GM18498 (cell line): ENCODE measurements at regions not wholly inside any gene's neighbourhood (a gene's known extent, or its start where the extent isn't known, plus 50 kb on each side); places are given as distances from the start of the nearest gene placed in this dataset.

Source experiments
- ATAC-seq: cut with Tn5 transposase; IDR thresholded peaks from one replicate; pipeline ENCODE4 v1.9.1; 2021; ENCODE audit warnings: mild to moderate bottlenecking, moderate library complexity; ENCODE audit not compliant: unreplicated experiment

DNA sequence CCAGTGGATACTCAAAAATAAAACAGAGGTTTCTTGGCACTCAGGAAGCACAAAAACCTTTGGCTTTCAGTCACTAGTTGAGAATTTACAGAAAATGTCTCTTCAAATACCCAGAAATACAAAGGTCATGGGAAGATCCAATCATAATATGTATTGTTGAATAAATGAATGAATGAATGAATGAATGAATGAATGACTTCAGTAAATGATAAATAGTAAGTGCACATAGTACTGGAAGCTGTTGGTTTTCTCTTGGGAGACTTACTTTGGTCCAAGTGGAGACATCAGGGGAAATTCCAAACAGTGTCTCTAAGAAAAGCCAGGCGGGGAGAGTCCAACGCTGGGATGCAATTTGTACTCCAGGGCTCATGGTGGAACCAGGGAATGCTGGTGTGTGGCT, 261.3 kb upstream of the KLHL29 start:
- no peak for ATAC-seq

DNA sequence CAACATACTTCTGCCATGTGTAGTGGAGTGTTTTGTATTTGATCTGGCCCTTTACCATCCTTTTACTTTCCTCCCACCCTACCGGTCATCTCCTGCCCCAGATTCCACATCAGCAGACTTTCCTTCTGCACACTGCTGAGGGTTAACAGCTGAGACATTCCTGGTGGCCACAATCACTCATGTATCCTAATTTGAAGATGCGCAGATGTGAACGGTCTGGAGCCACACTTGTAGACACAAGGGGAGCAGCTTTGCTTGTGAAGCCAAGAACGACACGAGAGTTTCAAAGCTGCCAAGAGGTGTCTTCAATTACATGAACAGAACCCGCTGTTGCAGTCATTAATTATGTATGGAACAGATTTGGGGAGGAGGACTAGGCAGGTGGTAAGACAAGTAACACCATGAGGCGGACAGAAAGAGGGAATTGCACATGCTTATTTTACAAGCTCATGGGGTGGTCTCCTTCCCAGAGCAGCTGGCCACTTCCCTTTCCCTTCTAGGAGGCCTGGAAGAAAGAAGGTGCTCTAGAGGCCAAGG, 260.7 kb upstream of the KLHL29 start:
- ATAC-seq, result no peak

DNA sequence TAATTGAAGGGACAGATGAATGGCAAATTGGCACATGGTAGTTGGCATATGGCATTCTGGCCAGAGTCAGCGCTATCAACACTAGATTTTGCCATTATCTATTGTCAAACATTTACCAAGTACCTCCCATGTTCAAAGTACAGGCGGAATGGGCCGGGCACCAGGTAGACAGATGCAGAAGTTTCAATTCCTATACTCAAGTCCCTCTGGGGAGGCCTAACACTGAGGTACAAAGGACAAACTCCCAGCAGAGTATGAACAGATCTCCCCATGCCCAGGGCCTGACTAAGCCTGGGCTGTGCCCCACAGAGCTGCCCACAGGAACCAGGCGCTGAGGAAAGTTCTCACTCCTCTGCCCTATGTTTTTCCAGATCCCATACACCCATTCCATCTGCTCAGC, 257.5 kb upstream of the KLHL29 start:
- ATAC-seq, result no peak

DNA sequence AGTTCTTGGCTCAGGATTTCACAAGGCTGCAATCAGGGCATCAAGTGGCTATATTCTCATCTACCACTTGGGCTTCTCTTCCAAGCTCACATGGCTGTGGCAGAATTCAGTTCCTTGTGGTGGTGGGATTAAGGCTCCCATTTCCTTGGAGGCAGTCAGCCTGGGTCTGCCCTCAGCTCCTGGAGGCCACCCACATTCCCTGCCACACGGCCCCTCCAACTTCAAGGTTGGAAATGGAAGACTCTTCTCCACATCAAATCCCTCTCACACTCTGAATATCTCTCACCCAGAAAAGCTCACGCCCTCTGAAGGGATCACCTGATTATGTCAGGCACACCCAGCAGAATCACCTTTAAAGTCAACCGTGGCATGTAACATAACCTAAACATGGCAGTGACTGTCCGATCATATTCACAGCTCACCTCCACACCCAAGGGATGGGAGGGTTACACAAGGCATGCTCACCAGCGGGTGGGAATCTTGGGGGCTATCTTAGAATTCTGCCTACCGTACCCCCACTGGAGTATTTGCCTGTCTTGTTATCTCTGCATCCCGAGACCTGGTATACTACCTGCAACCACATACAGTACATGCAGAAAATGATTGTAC, 256.2 kb upstream of the KLHL29 start:
- no peak for ATAC-seq

DNA sequence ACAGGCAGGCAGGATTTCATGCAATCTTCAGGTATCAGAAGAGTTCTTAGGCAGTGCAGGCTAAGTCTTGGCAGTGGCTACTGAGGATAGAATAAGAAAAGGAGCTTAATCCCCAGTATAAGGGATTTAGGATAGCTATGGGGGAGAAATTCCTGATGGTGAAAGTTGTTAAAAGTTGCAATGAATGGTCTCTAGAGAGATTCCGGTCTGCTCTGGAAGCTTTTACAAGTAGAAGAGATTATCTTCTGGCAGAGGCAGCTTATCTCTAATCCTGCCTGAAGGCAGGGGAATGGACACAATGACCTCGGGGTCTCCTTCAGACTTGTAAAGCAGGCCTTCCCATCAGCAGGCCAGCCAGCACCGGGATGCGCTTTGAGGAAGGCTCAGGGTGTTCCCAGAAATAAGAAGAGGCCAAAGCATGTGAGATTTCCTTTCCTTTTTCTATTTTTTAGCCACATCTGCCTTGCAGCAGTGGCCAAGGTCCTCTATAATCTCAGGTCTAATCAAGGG, 253.9 kb upstream of the KLHL29 start:
- no peak for ATAC-seq

DNA sequence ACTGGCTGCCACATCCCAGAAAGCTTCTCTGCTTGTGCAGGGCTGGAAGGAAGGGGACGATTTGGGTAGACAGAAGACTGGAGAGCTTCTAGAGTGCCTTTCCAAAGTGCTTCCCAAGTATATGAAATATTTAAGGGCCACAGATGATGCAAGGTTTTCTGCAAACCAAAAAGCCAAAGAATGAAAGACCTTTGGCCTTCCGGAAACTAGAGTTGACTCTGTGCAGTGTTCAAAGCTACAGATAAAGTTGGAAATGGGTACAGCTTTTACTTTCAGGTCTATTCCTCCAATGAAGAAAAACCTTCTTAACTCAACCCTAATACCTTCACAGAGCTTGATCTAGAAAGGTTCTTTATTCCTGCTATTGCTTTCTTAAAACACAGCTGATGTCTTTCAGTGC, 253.0 kb upstream of the KLHL29 start:
- ATAC-seq, result no peak

DNA sequence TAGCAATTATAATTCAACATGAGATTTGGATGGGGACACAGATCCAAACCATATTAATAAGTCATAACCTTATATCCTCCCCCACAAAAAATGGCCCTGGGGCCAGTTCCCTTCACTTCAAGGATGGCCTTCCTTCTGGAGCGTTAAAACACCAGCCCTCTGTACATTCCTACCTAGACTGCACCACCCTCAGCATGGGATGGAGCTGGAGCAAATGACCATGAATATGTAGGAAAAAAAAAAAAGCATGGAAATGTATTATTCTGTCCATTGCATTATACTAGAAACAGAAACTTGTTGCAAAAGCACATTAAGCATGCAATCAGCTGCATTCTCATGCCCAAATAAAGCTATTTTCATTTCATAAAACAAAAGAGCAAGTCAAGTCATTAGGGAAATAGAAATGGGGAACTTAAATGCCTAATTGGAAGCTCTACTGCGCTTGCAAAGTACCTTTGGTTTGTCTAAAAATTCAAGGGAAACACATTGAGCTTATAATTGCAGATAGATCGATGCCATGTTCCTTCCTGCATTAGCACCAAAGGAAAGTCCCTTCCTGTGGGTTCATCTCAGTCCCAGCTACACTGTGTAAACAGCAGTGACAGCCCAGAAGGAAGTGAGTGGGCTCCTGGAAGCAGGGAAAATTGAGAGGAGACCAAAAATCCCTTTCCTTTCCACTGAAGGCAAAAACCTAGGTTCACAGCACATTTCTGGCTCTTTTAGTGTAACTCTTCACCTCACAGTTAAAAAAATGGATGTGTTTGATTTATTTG, 252.0 kb upstream of the KLHL29 start:
- ATAC-seq, result no peak

DNA sequence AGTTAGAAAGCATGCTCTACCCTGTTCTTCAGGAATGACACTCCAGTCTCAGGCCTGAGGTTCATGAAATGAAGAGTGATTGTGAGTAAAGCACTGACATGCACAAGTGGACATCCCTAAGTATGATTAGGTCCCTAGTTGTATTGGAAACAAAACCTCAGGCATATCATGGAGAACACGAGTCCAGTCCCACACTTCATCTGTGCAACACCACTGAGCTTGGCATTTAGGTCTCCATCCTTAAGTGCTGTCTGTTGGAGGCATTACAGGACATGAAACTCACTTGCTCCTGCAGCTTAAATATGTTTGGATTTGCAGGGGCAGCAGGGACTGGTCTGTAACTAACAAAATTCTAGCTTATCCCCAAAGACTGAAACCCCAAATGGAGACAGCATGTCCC, 250.3 kb upstream of the KLHL29 start:
- ATAC-seq, result no peak

DNA sequence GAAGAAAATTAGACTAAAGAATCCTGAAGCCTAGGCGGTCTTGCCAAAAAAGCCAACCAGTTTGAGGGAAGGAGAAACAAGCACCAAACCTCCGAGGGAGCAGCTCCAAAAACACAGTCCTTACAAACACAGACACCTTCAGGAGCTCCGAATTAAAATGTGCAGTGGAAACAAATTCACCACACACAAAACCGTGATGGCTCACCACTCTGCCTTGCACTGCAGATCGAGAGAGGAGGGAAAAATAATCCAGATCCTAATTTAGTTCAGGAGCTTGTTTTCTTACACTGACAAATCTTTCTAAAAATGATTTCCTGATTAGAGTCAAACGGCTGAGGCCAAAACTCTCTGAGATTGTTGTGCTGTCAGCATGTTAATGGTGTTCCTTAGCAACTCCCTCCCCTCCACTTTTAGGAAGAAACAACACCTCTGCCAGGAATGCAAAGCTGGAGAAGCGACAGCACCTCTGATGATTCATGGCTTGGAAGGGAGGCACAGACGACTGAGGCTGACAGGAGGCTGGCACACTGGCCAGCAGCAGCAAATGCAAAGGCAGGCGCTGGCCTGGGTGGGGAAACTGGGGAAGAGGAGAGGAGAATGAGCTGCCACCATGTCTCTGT, 249.4 kb upstream of the KLHL29 start:
- no peak for ATAC-seq

DNA sequence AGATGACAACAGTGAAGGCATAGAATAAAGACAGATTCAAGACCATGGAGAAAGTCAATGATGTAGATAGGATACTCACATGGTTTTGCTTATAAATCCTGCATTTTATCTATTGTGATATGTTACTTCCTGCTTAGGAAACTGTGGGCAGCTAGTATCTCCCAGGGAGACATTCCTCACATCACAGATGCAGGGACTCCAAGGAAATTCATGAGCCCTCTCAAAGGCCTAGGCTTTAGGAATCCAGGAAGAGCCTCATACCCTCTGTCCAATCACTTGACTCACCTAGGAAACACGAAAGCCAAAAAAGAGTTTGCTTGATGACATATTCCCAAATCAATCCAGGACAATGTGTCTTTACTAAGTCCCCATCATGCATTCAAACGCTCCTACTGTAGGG, 247.8 kb upstream of the KLHL29 start:
- no peak for ATAC-seq

DNA sequence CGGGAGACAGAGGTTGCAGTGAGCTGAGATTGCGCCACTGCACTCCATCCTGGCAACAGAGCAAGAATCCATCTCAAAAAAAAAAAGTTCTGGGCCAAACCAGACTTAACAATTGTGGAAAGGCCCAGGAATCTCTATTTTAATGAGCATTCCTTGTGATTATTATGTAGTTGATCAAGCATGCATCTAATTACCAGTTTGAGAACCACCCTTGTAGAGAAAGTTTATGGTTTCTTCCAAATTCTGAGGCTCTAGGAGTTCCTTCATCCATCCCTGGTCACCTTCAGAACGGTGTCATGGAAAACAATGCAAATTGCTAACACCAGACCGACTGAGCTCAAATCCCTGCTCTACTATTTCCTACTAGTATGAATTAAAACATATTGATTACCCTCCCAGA, 246.3 kb upstream of the KLHL29 start:
- no peak for ATAC-seq

DNA sequence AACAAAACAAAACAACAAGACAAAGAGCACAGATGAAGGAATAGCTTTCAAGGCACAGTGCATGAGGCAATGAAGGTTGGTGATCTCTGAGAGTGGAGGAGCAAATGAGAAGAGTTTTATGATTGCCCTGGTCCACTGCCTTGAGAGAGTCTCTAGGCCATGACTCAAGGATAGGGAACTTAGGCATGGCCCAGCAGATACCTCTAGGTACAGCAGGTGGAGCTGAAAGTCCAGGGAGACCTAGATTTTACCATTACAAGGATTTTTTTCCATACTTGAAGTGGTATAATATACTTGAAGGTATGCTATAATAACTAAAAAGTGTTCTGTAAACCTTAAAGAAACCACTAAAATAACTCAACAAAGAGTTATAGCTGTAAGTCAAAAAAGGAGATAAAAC, 239.5 kb upstream of the KLHL29 start:
- no peak for ATAC-seq

DNA sequence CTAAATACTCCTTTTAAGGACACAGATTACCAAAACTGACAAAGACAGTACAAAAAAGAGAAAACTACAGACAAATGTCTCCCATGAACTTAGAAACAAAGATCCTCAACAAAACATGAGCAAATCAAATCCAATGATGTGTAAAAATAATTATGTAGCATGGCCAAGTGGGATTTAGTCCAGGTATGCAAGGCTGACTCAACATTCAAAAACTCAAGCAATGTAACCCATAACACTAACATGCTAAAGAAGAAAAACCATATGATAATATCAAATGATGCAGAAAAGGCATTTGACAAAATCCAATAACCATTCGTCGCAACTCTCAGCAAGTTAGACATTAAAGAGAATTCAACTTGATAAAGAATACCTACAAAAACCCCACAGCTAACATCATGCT, 239.0 kb upstream of the KLHL29 start:
- ATAC-seq, result no peak

DNA sequence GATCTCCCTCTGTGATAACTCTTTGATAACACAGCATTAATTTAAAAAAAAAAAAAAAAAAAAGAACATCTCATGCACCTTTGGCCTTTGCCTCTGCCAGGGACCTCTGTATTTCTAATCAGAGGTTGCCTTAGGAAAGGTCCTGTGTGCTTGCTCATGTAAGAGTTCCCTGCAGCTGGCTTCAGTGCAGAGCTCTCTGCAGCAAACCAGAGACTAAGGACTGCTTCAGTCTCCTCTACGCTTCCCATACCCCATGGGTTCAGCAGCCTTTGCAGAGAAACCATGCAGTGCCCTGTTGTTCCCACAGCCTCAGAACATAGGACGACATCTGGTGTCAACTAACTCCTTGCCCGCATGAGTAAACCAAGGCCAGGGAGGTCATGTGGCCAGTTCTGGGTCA, 236.6 kb upstream of the KLHL29 start:
- no peak for ATAC-seq

DNA sequence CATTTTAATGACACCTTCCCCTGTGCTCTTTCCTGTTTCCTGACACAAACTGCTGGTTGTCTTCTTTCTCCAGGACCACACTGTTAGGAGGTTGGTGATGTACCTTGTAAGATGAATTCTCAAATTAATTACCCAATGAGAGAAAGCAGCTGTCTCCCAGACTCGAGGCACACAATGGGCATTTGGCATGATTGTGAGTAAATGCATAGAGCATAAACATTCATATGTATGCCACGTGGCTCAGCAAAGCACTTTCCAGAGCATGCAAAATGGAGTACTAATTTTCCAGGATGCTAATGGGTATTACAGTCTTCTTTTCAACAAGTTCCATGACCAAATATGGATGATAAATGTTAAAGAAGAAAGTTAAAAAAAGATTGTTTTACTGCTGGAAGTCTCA, 235.2 kb upstream of the KLHL29 start:
- no peak for ATAC-seq

DNA sequence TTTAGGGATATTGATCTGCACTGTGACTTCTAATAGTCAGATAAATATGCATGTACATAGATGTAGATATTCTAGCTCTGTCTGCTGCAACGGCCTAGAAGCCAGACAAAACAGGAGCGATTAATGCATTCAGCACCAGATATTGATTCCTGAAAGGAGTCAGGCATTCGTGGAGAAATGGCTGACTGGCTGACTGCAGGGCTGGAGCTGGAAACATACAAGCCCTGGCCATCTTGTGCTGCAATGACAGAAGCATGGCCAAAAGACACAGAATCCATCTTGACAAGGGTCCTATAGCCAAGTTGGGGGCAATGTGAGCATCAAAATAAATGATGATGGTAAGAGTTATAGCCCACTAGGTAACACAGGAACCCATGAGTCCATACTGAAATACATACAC, 231.5 kb upstream of the KLHL29 start:
- no peak for ATAC-seq

DNA sequence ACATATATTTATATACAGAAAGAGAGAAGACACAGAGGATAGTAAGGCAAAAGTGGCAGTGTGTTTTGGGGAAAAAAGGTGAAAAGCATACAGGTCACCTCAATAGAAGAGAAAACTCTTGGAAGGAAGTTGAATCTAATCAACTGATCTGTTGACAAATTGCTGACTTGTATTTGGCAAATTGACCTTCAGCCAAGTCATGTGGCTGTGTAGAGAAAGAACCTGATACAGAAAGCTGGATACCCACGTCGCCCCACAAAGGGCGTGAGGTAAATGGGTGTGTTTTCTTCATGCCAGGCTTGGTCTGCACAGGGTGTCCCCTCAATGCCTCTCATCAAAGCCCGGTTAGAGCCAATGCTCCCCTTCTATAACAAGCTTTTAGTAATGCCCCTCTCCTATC, 230.0 kb upstream of the KLHL29 start:
- ATAC-seq, result no peak

DNA sequence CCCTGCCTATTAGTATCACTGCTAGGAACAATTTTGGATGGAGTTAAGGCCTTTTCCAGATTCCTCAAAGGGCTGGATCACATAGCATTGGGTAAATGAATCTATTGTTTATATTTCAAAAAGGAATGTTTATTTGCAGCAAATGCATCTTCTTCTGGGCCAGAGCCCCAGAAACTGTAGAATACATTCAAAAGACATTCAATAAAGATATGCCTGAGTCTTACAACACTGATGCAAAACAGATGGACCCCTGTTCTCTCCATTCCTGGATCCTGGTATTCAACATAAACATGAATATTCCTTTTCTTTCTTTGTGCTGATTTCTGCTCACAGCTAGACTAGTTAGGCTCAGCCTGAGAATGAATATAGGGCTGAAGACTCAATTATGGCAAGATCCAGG, 227.2 kb upstream of the KLHL29 start:
- no peak for ATAC-seq

DNA sequence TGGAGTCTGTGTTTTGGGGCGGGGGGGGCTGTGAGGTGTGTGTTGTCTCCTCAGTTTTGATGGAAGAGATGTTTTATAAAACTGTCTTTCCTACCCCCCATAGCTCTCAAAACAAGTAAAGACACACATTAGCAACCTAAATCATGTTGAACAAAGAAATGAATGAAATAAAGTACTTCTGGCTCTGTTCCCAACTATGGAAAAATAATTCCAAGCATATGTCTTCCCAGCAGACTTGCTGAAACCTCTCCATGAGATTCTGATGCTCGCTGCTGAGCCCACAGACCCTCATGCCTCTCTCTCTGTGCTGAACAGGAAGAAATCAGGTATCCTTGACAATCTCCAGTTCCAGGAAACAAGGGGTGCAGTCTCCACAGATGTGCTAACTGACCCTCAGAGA, 226.7 kb upstream of the KLHL29 start:
- no peak for ATAC-seq

DNA sequence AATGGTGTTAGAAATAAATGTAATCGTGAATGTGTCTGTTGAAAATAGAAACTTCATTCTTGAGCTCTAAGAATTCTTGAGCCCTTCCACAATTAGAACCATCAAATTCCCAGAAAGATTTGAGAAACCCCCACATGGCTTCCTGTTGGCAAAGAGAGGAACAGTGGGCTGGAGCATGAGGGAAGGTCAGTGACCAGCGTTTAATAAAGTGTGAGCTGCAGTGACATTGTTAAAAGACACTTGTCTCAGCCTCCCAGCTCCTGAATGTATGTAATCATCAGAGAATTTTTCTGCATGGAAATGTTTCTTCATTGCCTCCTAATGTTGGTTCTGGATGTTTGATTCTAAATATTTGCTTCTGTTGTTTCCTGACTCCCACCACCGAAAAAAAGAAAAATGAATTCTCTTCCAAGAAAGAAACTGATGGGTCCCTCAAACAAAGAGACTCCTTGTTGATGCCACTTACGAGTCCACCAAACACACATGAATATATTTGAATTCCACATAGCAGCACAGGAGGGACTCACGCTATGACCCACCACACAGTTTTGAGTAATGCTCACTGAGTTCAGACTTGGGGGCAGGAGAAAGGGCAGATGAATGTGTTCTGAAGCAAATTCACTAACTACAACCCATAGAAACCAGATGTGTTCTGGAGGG, 225.1 kb upstream of the KLHL29 start:
- ATAC-seq, result no peak

DNA sequence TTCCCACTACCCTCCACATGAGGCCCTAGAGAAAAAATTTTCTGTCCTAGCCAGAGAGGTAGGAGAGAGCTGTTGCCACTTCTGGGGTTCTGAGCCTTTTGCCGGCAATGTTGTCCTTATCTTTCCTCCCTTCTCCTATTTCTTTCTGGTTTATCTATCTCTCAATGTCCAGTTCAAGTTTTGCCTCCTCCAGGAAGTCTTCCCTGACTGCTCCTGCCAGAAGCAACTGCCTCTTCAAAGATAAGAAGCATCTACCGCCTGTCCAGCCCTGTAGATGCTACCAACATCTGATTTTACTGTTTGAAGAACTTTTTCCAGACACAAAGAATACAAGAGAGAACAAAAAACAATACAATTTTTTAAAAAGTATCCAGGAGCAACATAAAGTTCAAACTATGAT, 220.8 kb upstream of the KLHL29 start:
- ATAC-seq, result no peak

DNA sequence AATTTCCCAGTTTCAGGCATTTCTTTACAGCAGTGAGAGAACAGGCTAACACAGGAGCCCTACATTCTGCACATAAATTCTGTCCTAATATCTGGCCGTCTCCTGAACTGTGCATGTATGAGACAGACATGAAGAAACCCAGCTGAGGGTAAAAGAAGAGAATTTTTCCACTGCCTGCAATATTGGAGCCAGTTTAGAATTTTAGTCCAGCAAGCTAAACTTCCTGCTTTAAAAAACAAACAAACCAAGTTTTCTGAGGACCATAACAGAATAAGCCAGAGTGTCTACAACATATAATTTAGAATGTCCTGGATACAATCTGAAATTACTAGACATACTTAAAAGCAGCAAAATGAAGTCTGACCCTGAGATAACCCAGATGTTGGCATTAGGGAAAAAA, 215.1 kb upstream of the KLHL29 start:
- no peak for ATAC-seq
